ENCODE measurements at regions not wholly inside any gene's neighbourhood (a gene's known extent, or its start where the extent isn't known, plus 50 kb on each side); places are given as distances from the start of the nearest gene placed in this dataset.

- Histone ChIP-seq H3K4me3 (ENCODE audit: low read length) (no peak overlapping the region), H3K9me3 (ENCODE audit: control insufficient read depth, low read length) (no peaks in the 10 kb centered on the region), H3K27me3 (ENCODE audit: control insufficient read depth, insufficient read depth) (no peaks in the 10 kb centered on the region), H3K27ac (ENCODE audit: low read length) (no peak overlapping the region), H3K4me1 (ENCODE audit: control insufficient read depth, insufficient read depth, low read length) (peaks cover 3% of the 10 kb centered on the region)
- peak in 1 of 3 donors; percentile 39 for DNase-seq
- intact Hi-C loops (cut with DNase I) = no loop called here
- no peak for ATAC-seq
- 88% methylated on average over 30 of the region's 30 CpGs for WGBS
Measured at GRCh38 chr7:340979-341694, 51.2 kb downstream of the FOXL3 start.

DNA sequence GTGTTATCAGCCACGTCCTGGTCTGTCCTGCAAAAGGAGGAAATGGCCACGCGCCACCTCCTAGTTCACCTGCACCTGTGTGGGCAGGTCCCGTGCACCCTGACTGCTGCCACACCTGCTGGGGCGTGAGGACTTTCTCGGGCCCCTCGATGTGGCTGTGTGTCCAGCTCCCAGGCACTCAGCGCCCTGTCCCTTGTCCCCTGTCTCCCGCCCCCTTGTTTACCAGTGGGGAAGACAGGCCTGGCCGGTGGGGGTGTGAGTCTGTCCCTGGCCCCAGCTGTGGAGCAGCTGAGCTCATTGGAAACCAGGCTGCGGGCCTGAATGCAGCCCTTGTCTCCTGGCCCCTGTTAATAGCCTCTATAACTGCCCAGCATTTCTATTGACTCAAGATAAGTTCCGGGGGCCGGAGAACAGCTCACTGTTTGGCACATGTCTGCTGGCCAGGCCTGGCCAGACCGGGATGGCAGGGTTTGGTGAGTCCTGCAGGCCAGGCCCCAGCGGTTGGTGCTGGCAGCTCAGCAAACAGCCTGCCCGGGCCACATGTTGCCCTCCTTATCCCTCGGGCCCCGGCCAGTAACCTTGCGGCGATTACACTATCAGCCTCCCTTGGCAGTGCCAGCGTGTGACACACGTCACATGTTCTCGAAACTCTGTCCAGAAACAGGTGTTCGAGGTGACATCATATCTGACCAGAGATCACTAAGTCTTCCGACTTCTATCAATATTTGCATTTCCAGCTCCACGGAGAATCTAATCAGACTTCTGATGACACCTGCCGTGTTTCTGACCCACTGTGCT lies 52.1 kb downstream of the FOXL3 start:
- ATAC-seq (peak; percentile 65 to 67), DNase-seq (peak in 2 of 3 donors; percentile 76 to 79)
- Histone ChIP-seq H3K4me3 (ENCODE audit: low read length) (no peak overlapping the region), H3K9me3 (ENCODE audit: control insufficient read depth, low read length) (no peaks in the 10 kb centered on the region), H3K27me3 (ENCODE audit: control insufficient read depth, insufficient read depth) (no peaks in the 10 kb centered on the region), H3K4me1 (ENCODE audit: control insufficient read depth, insufficient read depth, low read length) (peaks cover 3% of the 10 kb centered on the region), H3K27ac (ENCODE audit: low read length) (peak overlapping the region; percentile 14)
- intact Hi-C loops (cut with DNase I) = no loop called here
- WGBS = 54% methylated on average over 27 of the region's 27 CpGs

DNA sequence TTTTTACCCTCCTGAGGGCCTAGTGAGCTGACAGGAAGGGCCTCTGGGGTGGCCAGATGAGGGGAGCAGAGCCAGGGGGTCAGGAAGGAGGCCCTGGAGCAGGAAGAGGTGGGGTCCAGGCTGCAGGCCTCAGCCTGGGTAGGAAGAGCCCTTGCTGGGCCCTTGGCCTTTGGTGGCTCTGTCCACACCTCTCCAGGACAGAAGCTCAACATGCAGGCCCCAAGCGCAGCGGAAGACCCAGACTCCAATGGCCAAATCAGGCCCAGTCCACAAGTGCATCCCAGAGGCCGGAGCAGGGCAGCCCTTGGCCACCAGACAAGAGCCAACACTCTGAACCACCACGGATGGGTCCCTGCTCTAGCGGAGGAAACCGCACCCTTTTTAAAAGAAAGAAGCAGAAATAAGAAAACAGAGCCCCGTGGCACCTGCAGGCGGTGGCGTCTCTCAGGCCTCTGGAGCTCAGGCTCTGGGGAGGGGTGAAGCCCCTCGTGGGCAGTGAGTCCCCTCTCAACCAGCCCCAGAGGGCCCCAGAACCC lies 52.8 kb downstream of the FOXL3 start:
- peak overlapping the region; percentile 14 for H3K27ac ChIP-seq (ENCODE audit: low read length)
- intact Hi-C loops (cut with DNase I) = no loop called here
- H3K4me1 ChIP-seq (ENCODE audit: control insufficient read depth, insufficient read depth, low read length) = peaks cover 3% of the 10 kb centered on the region
- no peak for ATAC-seq
- no peaks in the 10 kb centered on the region for H3K9me3 ChIP-seq (ENCODE audit: control insufficient read depth, low read length)
- no peaks in the 10 kb centered on the region for H3K27me3 ChIP-seq (ENCODE audit: control insufficient read depth, insufficient read depth)
- peak in 2 of 3 donors; percentile 3 to 30 for DNase-seq
- H3K4me3 ChIP-seq (ENCODE audit: low read length) = no peak overlapping the region
- WGBS = 84% methylated on average over 10 of the region's 10 CpGs

DNA sequence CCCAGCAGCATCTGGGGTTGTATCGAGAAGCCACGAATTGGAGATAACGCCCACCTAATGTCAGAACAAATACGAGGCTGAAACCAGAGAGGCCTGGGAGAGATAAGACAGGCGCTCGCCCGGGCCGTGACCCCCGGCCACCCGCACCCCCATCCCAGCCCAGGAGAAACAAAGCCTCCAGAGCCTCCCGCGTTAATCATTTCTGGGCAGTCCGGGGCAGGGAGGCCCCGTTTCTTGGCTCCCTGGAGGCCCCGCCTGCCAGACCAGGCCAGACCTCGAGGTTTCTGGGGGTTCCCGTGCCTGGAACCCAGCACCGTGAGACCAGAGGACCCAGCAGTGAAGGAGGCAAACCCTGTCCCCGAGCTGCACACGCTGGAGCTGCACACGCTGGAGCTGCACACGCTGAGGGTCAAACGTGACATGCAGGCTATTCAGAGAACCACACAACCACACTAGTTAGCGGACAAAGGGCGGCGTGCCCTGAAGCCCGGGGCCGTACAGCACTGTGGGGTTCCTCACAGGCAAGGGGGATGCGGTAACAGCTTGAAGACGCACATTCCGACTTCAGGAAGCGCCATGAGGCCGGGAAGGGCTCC lies 53.4 kb downstream of the FOXL3 start:
- Histone ChIP-seq H3K27me3 (ENCODE audit: control insufficient read depth, insufficient read depth) (no peaks in the 10 kb centered on the region), H3K9me3 (ENCODE audit: control insufficient read depth, low read length) (no peaks in the 10 kb centered on the region), H3K4me3 (ENCODE audit: low read length) (no peak overlapping the region), H3K4me1 (ENCODE audit: control insufficient read depth, insufficient read depth, low read length) (peaks cover 3% of the 10 kb centered on the region), H3K27ac (ENCODE audit: low read length) (no peak overlapping the region)
- intact Hi-C loops (cut with DNase I) = no loop called here
- ATAC-seq (no peak), DNase-seq (peak in 2 of 3 donors; percentile 10 to 53)
- 74% methylated on average over 33 of the region's 33 CpGs for WGBS

- DNase-seq = peak; percentile 3 to 43 (median 37)
- H3K27ac ChIP-seq (ENCODE audit: low read length) = no peak overlapping the region
Measured at GRCh38 chr7:343864-344607, 54.1 kb downstream of the FOXL3 start.

DNA sequence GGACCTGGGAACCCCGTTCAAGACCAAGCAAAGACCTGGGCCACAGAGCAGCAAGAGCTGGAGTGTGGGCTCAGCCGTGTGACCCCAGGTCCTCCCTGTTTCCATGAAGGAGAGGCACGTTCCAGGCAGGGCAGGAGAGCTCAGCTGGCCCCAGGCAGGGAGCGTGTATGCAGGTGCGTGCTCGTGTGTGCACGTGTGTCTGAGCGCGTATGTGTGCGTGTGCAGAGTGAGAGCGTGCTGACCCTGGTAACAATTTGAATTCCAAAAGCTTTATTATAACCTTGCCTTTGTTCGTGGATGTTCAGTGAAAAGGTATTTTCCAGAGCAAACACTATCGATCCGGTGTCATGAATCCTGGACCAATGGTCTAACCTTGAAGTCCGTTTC lies 54.6 kb downstream of the FOXL3 start:
- ATAC-seq (no peak), DNase-seq (peak in 2 of 3 donors; percentile 1 to 6)
- no peak overlapping the region for H3K27ac ChIP-seq (ENCODE audit: low read length)
- intact Hi-C loops (cut with DNase I) = no loop called here
- no peaks in the 10 kb centered on the region for H3K9me3 ChIP-seq (ENCODE audit: control insufficient read depth, low read length)
- WGBS = 94% methylated on average over 15 of the region's 15 CpGs
- no peak overlapping the region for H3K4me3 ChIP-seq (ENCODE audit: low read length)
- H3K4me1 ChIP-seq (ENCODE audit: control insufficient read depth, insufficient read depth, low read length) = peaks cover 3% of the 10 kb centered on the region
- H3K27me3 ChIP-seq (ENCODE audit: control insufficient read depth, insufficient read depth) = no peaks in the 10 kb centered on the region

More at GRCh38 chr7:343864-344607, 54.1 kb downstream of the FOXL3 start:
- Histone ChIP-seq H3K9me3 (ENCODE audit: control insufficient read depth, low read length) (no peaks in the 10 kb centered on the region), H3K4me1 (ENCODE audit: control insufficient read depth, insufficient read depth, low read length) (peaks cover 3% of the 10 kb centered on the region), H3K4me3 (ENCODE audit: low read length) (no peak overlapping the region), H3K27me3 (ENCODE audit: control insufficient read depth, insufficient read depth) (no peaks in the 10 kb centered on the region)
- no peak for ATAC-seq
- 94% methylated on average over 25 of the region's 25 CpGs for WGBS
- intact Hi-C loops (cut with DNase I) = no loop called here

DNA sequence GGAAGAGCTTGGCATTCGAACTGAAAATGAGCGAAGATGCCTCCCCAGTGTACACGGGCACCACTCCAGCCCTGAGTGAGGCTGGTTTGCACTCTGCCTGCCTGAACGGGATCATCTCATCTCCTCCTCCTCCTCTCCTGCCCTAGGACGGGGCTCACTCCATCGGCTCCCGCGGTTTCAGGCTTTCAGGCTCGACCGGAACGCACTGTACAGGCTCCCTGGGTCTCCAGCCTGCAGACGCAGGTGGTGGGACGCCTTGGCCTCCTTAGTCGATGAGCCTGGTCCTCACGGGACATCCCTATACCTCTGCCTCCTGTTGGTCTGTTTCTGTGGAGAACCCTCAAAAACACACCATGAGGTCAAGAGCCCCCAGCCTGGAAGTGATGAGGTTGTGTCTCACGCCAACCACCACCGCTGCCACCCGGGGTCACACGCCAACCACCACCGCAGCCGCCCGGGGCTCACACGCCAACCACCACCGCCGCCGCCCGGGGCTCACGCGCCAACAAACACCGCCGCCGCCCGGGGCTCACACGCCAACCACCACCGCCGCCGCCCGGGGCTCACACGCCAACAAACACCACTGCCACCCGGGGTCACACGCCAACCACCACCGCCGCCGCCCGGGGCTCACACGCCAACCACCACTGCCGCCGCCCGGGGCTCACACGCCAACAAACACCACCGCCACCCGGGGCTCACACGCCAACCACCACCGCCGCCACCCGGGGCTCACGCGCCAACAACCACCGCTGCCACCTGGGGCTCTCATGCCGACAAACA lies 56.3 kb downstream of the FOXL3 start:
- ATAC-seq = no peak
- no peak overlapping the region for H3K27ac ChIP-seq (ENCODE audit: low read length)
- WGBS = 94% methylated on average over 60 of the region's 60 CpGs
- H3K9me3 ChIP-seq (ENCODE audit: control insufficient read depth, low read length) = no peaks in the 10 kb centered on the region
- no peak overlapping the region for H3K4me3 ChIP-seq (ENCODE audit: low read length)
- peaks cover 3% of the 10 kb centered on the region for H3K4me1 ChIP-seq (ENCODE audit: control insufficient read depth, insufficient read depth, low read length)
- no peaks in the 10 kb centered on the region for H3K27me3 ChIP-seq (ENCODE audit: control insufficient read depth, insufficient read depth)
- intact Hi-C loops (cut with DNase I) = no loop called here
- peak in 2 of 3 donors; percentile 43 to 57 for DNase-seq

DNA sequence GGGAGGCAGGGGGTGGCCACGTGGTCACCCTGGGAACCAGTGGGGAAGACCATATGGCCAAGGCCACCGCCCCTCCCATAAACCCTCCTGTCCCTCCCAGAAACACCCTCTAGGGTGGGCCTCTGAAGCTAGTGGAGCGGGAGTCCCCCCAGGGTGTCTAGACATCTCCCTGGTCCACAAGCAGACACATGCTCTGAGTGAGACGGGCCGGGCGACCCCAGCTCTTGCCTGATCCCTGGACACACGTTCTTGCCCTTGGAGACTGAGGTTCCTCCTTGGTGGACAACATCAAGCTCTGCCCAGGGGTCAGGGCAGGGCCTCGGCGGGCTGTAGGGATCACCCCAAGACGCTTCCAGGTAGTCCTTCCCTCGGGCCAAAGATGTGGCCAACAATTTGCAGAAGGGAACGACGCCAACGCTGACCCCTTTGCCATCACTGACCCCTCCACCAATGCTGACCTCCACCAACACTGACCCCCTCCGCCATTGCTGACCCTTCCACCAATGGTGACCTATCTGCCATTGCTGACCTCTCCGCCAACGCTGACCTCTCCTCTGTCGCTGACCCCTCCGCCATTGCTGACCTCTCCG lies 57.1 kb downstream of the FOXL3 start:
- intact Hi-C loops (cut with DNase I) = no loop called here
- 97% methylated on average over 20 of the region's 20 CpGs for WGBS
- Histone ChIP-seq H3K27me3 (ENCODE audit: control insufficient read depth, insufficient read depth) (no peaks in the 10 kb centered on the region), H3K4me1 (ENCODE audit: control insufficient read depth, insufficient read depth, low read length) (no peaks in the 10 kb centered on the region), H3K27ac (ENCODE audit: low read length) (no peak overlapping the region), H3K9me3 (ENCODE audit: control insufficient read depth, low read length) (no peaks in the 10 kb centered on the region), H3K4me3 (ENCODE audit: low read length) (no peak overlapping the region)
- no peak for ATAC-seq
- peak in 2 of 3 donors; percentile 46 for DNase-seq

- Histone ChIP-seq H3K27ac (ENCODE audit: low read length) (no peak overlapping the region), H3K4me1 (ENCODE audit: control insufficient read depth, insufficient read depth, low read length) (no peaks in the 10 kb centered on the region), H3K9me3 (ENCODE audit: control insufficient read depth, low read length) (no peaks in the 10 kb centered on the region), H3K27me3 (ENCODE audit: control insufficient read depth, insufficient read depth) (no peaks in the 10 kb centered on the region), H3K4me3 (ENCODE audit: low read length) (no peak overlapping the region)
- intact Hi-C loops (cut with DNase I) = no loop called here
- no peak for ATAC-seq
- 94% methylated on average over 29 of the region's 29 CpGs for WGBS
- DNase-seq = peak in 1 of 3 donors; percentile 26
Measured at GRCh38 chr7:347644-348479, 57.9 kb downstream of the FOXL3 start.

Data from right cardiac atrium (tissue), 5 donors.